H9 (cell line): ENCODE measurements at regions not wholly inside any gene's neighbourhood (a gene's known extent, or its start where the extent isn't known, plus 50 kb on each side); places are given as distances from the start of the nearest gene placed in this dataset.

Experiments used
- DNase-seq: peaks from one replicate; pipeline ENCODE4 v3.0.0-alpha.2; 2017
- H2AFZ ChIP-seq: one replicate; pipeline ENCODE4 v1.6.1; 2013; ENCODE audit warnings: mild to moderate bottlenecking, low read length, control low read depth, moderate library complexity
- H2AK5ac ChIP-seq: 2 replicates; pipeline ENCODE4 v1.6.1; 2013; ENCODE audit warnings: low read length, control low read depth, mixed read lengths; ENCODE audit not compliant: insufficient read length
- H2BK120ac ChIP-seq: one replicate; pipeline ENCODE4 v1.6.1; 2013; ENCODE audit warnings: low read depth, mild to moderate bottlenecking, low read length, control low read depth, inconsistent platforms; ENCODE audit not compliant: poor library complexity, severe bottlenecking
- H2BK12ac ChIP-seq: 2 replicates; pipeline ENCODE4 v1.6.1; 2013; ENCODE audit warnings: low read length, control low read depth, mixed read lengths, low read depth; ENCODE audit not compliant: insufficient read length
- H2BK15ac ChIP-seq: 2 replicates; pipeline ENCODE4 v1.6.1; 2013; ENCODE audit warnings: low read depth, low read length, control low read depth
- H2BK20ac ChIP-seq: one replicate; pipeline ENCODE4 v1.6.1; 2013; ENCODE audit warnings: low read depth, mild to moderate bottlenecking, low read length, control low read depth, inconsistent platforms; ENCODE audit not compliant: poor library complexity, severe bottlenecking
- H2BK5ac ChIP-seq: 2 replicates; pipeline ENCODE4 v1.6.1; 2013; ENCODE audit warnings: low read length, control low read depth, mixed read lengths; ENCODE audit not compliant: insufficient read length
- H3K14ac ChIP-seq: 2 replicates; pipeline ENCODE4 v1.6.1; 2013; ENCODE audit warnings: low read length, control low read depth; ENCODE audit not compliant: insufficient read depth
- H3K18ac ChIP-seq: 2 replicates; pipeline ENCODE4 v1.6.1; 2013; ENCODE audit warnings: low read depth, mild to moderate bottlenecking, mixed read lengths, low read length, control low read depth; ENCODE audit not compliant: insufficient read length
- H3K23ac ChIP-seq: 2 replicates; pipeline ENCODE4 v1.6.1; 2013; ENCODE audit warnings: low read length, control low read depth, mixed read lengths, low read depth; ENCODE audit not compliant: insufficient read length
- H3K23me2 ChIP-seq: 2 replicates; pipeline ENCODE4 v1.6.1; 2013; ENCODE audit warnings: low read depth, mild to moderate bottlenecking, mixed read lengths, low read length, control low read depth; ENCODE audit not compliant: insufficient read length, poor library complexity, severe bottlenecking
- H3K27ac ChIP-seq: 2 replicates; pipeline ENCODE4 v1.5.1; 2013; ENCODE audit warnings: low read length, control low read depth, mixed read lengths, low read depth; ENCODE audit not compliant: insufficient read length
- H3K27me3 ChIP-seq: 2 replicates; pipeline ENCODE4 v1.6.1; 2013; ENCODE audit warnings: low read length, control low read depth, inconsistent platforms; ENCODE audit not compliant: insufficient read depth
- H3K4ac ChIP-seq: 2 replicates; pipeline ENCODE4 v1.6.1; 2013; ENCODE audit warnings: low read depth, mild to moderate bottlenecking, control low read depth, inconsistent platforms, low read length, moderate library complexity
- H3K4me1 ChIP-seq: 2 replicates; pipeline ENCODE4 v1.6.1; 2013; ENCODE audit warnings: low read length, control low read depth, inconsistent platforms; ENCODE audit not compliant: insufficient read depth
- H3K4me2 ChIP-seq: 2 replicates; pipeline ENCODE4 v1.6.1; 2013; ENCODE audit warnings: low read length, control low read depth, mixed read lengths; ENCODE audit not compliant: insufficient read length, insufficient read depth
- H3K56ac ChIP-seq: 2 replicates; pipeline ENCODE4 v1.6.1; 2013; ENCODE audit warnings: low read depth, mild to moderate bottlenecking, mixed read lengths, low read length, control low read depth; ENCODE audit not compliant: insufficient read length
- H3K79me1 ChIP-seq: 2 replicates; pipeline ENCODE4 v1.6.1; 2013; ENCODE audit warnings: low read depth, mild to moderate bottlenecking, moderate library complexity, low read length, control low read depth, inconsistent platforms; ENCODE audit not compliant: insufficient read depth, poor library complexity, severe bottlenecking
- H3K79me2 ChIP-seq: 2 replicates; pipeline ENCODE4 v1.6.1; 2013; ENCODE audit warnings: low read length, control low read depth, inconsistent platforms; ENCODE audit not compliant: insufficient read depth
- H3K9ac ChIP-seq: 2 replicates; pipeline ENCODE4 v1.6.1; 2013; ENCODE audit warnings: low read length, control low read depth, mixed read lengths; ENCODE audit not compliant: insufficient read length; ENCODE audit errors: extremely low read depth
- H3K9me3 ChIP-seq: one replicate; pipeline ENCODE4 v1.6.1; 2013; ENCODE audit warnings: low read depth, low read length, inconsistent platforms; ENCODE audit not compliant: control insufficient read depth
- H3T11ph ChIP-seq: one replicate; pipeline ENCODE4 v1.6.1; 2013; ENCODE audit warnings: mild to moderate bottlenecking, low read length, control low read depth, inconsistent platforms
- H4K20me1 ChIP-seq: one replicate; pipeline ENCODE4 v1.6.1; 2013; ENCODE audit not compliant: control insufficient read depth, insufficient read length, insufficient read depth
- H4K5ac ChIP-seq: 2 replicates; pipeline ENCODE4 v1.6.1; 2013; ENCODE audit warnings: low read depth, mild to moderate bottlenecking, mixed read lengths, low read length, control low read depth; ENCODE audit not compliant: insufficient read length
- H4K8ac ChIP-seq: replicated peaks from 2 replicates; pipeline ENCODE4 v1.6.1; 2013; ENCODE audit warnings: low read length, control low read depth, mixed read lengths, low read depth; ENCODE audit not compliant: insufficient read length
- H4K91ac ChIP-seq: 2 replicates; pipeline ENCODE4 v1.6.1; 2013; ENCODE audit warnings: low read depth, mild to moderate bottlenecking, moderate library complexity, mixed read lengths, low read length, control low read depth; ENCODE audit not compliant: insufficient read length
- H3K27ac Mint-ChIP-seq, 3 experiments: 2 replicates in 2 of 3; 3 replicates in 1 of 3; pipeline ENCODE4 v1.8.0; 2020 to 2021; ENCODE audit warnings: mixed read lengths in 3 of 3, mild to moderate bottlenecking in 1 of 3, moderate library complexity in 1 of 3
- H3K27me3 Mint-ChIP-seq: 2 replicates; pipeline ENCODE4 v1.8.0; 2021; ENCODE audit warnings: low read depth, mild to moderate bottlenecking, moderate library complexity, mixed read lengths
- H3K36me3 Mint-ChIP-seq, 3 experiments: 2 replicates in 2 of 3; 3 replicates in 1 of 3; pipeline ENCODE4 v1.8.0; 2020 to 2021; ENCODE audit warnings: low read depth in 3 of 3, mixed read lengths in 3 of 3; ENCODE audit not compliant: insufficient read depth in 1 of 3
- H3K4me1 Mint-ChIP-seq, 2 experiments: 2 replicates each; pipeline ENCODE4 v1.8.0; 2020; ENCODE audit warnings: mixed read lengths in 2 of 2
- H3K4me3 Mint-ChIP-seq, 2 experiments: 2 replicates in 1 of 2; 3 replicates in 1 of 2; pipeline ENCODE4 v1.8.0; 2020 to 2021; ENCODE audit warnings: mild to moderate bottlenecking in 2 of 2, mixed read lengths in 2 of 2, moderate library complexity in 1 of 2
- H3K9me3 Mint-ChIP-seq, 2 experiments: 2 replicates in 1 of 2; 3 replicates in 1 of 2; pipeline ENCODE4 v1.8.0; 2020; ENCODE audit warnings: mild to moderate bottlenecking in 2 of 2, mixed read lengths in 2 of 2, moderate library complexity in 1 of 2
- CTCF ChIP-seq: fragments of 200-600 bp; sonication (generic); conservative IDR thresholded peaks from 3 replicates; pipeline ENCODE4 v1.8.0; 2021; ENCODE audit warnings: antibody characterized with exemption, mild to moderate bottlenecking
- WGBS: extraction: QIAGEN DNeasy Blood & Tissue Kit; methylation state at CpG from one replicate; pipeline ENCODE4 v1.1.7; 2013; ENCODE audit warnings: missing lambda C conversion rate, low lambda C conversion rate, mixed read lengths; ENCODE audit not compliant: insufficient read length; ENCODE audit errors: extremely low coverage; 5-methylcytosine and 5-hydroxymethylcytosine counted together

GRCh38 chr20:52826321-52826720, 145.8 kb upstream of the TSHZ2 start:
- H3K4me1 ChIP-seq, result no peaks in the 10 kb centered on the region
- Mint-ChIP-seq H3K9me3 (peaks cover 3 to 5% of the 10 kb centered on the region in 2 experiments; a peak in 2 of 5 replicates), H3K4me1 (0 out of 4 replicates have a peak, but pooled peaks cover 0 to 3% of the 10 kb centered on the region in 2 experiments), H3K36me3 (no peaks in the 10 kb centered on the region), H3K27me3 (no peaks in the 10 kb centered on the region), H3K27ac (no peak overlapping the region), H3K4me3 (no peak overlapping the region)
- no peak overlapping the region for H2AK5ac ChIP-seq
- H3K4me2 ChIP-seq, result no peak overlapping the region
- no peak overlapping the region for H2AFZ ChIP-seq
- no peak overlapping the region for H2BK120ac ChIP-seq
- no peak for TF ChIP-seq CTCF
- no peaks in the 10 kb centered on the region for H3K79me2 ChIP-seq
- no peak overlapping the region for H3K4ac ChIP-seq
- no peak overlapping the region for H3T11ph ChIP-seq
- no peak overlapping the region for H3K23ac ChIP-seq
- H3K56ac ChIP-seq, result no peak overlapping the region
- no peak overlapping the region for H4K8ac ChIP-seq
- H4K5ac ChIP-seq, result no peak overlapping the region
- no peaks in the 10 kb centered on the region for H3K27me3 ChIP-seq
- H3K23me2 ChIP-seq, result no peaks in the 10 kb centered on the region
- no peak overlapping the region for H3K9ac ChIP-seq
- no peak for DNase-seq
- H3K79me1 ChIP-seq, result no peaks in the 10 kb centered on the region
- no peak overlapping the region for H3K18ac ChIP-seq
- no peak overlapping the region for H4K91ac ChIP-seq
- no peak overlapping the region for H2BK12ac ChIP-seq
- H3K9me3 ChIP-seq, result no peaks in the 10 kb centered on the region
- no peak overlapping the region for H3K14ac ChIP-seq
- WGBS, result no CpG with 5 or more reads among the region's 1 CpG
- no peak overlapping the region for H2BK5ac ChIP-seq
- H2BK15ac ChIP-seq, result no peak overlapping the region
- H2BK20ac ChIP-seq, result no peak overlapping the region
- H3K27ac ChIP-seq, result no peak overlapping the region
- H4K20me1 ChIP-seq, result no peaks in the 10 kb centered on the region
